Type B pancreatic cell (in vitro differentiated cells): ENCODE measurements at regions not wholly inside any gene's neighbourhood (a gene's known extent, or its start where the extent isn't known, plus 50 kb on each side); places are given as distances from the start of the nearest gene placed in this dataset.
A peak's percentile ranks its signal among the peaks of the same experiment; 100 is the strongest.

Source experiments
- DNase-seq: peaks from one replicate; pipeline ENCODE4 v3.0.0; 2021; ENCODE audit warnings: mixed read lengths; ENCODE audit not compliant: unreplicated experiment; ENCODE audit errors: extremely low spot score
- H3K27ac Mint-ChIP-seq: 2 replicates; pipeline ENCODE4 v1.8.0; 2021; ENCODE audit warnings: mild to moderate bottlenecking, mixed read lengths
- H3K27me3 Mint-ChIP-seq: 2 replicates; pipeline ENCODE4 v1.8.0; 2021; ENCODE audit warnings: mixed read lengths
- H3K36me3 Mint-ChIP-seq: 2 replicates; pipeline ENCODE4 v1.8.0; 2021; ENCODE audit warnings: mixed read lengths
- H3K4me1 Mint-ChIP-seq: one replicate; pipeline ENCODE4 v1.8.0; 2021; ENCODE audit warnings: mixed read lengths; ENCODE audit not compliant: unreplicated experiment
- H3K4me3 Mint-ChIP-seq: 2 replicates; pipeline ENCODE4 v1.8.0; 2021; ENCODE audit warnings: mild to moderate bottlenecking, mixed read lengths
- H3K9me3 Mint-ChIP-seq: 2 replicates; pipeline ENCODE4 v1.8.0; 2021; ENCODE audit warnings: mixed read lengths
- TF ChIP-seq, protein P1 (sequence below): fragments of 200-600 bp; sonication (generic); conservative IDR thresholded peaks from 2 replicates; pipeline ENCODE4 v1.5.0; 2021; ENCODE audit warnings: antibody characterized with exemption, mild to moderate bottlenecking

DNA sequence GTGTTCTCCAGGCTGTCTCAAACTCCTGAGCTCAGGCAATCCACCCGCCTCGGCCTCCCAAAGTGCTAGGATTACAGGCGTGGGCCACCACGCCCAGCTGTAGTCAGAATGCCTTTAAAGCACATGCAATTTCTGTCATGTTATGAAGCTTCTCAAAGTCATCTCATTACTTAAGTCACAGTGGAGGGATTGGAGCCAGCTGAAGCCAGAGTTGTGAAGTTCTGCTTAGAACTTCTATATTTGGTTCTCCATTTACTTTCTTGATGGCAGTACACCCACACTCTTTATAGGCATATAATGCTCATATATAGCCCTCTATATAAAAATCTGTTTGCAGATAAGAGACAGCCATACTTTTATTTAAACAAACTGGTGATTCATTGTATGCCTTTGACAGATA is 68.8 kb upstream of the CWC22 start:
- DNase-seq = no peak
- no peaks in the 10 kb centered on the region for H3K4me1 Mint-ChIP-seq
- no peak overlapping the region for H3K4me3 Mint-ChIP-seq
- no peak overlapping the region for H3K27ac Mint-ChIP-seq
- H3K9me3 Mint-ChIP-seq = peaks cover 5% of the 10 kb centered on the region
- no peaks in the 10 kb centered on the region for H3K36me3 Mint-ChIP-seq
- TF ChIP-seq, protein P1, sequence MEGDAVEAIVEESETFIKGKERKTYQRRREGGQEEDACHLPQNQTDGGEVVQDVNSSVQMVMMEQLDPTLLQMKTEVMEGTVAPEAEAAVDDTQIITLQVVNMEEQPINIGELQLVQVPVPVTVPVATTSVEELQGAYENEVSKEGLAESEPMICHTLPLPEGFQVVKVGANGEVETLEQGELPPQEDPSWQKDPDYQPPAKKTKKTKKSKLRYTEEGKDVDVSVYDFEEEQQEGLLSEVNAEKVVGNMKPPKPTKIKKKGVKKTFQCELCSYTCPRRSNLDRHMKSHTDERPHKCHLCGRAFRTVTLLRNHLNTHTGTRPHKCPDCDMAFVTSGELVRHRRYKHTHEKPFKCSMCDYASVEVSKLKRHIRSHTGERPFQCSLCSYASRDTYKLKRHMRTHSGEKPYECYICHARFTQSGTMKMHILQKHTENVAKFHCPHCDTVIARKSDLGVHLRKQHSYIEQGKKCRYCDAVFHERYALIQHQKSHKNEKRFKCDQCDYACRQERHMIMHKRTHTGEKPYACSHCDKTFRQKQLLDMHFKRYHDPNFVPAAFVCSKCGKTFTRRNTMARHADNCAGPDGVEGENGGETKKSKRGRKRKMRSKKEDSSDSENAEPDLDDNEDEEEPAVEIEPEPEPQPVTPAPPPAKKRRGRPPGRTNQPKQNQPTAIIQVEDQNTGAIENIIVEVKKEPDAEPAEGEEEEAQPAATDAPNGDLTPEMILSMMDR = no peak
- no peaks in the 10 kb centered on the region for H3K27me3 Mint-ChIP-seq

DNA sequence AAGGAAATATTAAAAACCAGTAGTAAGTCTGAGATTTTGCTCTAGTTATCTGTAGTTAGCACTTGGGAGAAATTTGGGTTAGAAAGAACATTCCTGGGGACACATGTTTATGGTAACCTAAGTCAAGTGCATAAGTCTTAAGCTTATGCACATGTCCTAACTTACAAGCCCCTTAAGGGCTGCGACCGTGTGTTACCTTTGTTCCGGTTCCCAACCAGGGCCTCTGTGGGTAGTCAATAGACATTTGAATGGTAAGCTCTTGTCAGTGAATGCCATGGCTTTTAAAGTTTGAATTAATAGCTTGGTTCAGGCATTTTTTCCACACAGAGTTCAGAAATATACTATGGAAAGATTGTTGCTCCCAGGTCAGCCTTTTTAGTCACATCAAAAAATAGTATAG is 64.7 kb upstream of the CWC22 start:
- peaks cover 5% of the 10 kb centered on the region for H3K9me3 Mint-ChIP-seq
- no peaks in the 10 kb centered on the region for H3K36me3 Mint-ChIP-seq
- H3K27ac Mint-ChIP-seq = no peak overlapping the region
- H3K4me3 Mint-ChIP-seq = no peak overlapping the region
- TF ChIP-seq, protein P1 = no peak
- DNase-seq = no peak
- H3K4me1 Mint-ChIP-seq = no peaks in the 10 kb centered on the region
- no peaks in the 10 kb centered on the region for H3K27me3 Mint-ChIP-seq

DNA sequence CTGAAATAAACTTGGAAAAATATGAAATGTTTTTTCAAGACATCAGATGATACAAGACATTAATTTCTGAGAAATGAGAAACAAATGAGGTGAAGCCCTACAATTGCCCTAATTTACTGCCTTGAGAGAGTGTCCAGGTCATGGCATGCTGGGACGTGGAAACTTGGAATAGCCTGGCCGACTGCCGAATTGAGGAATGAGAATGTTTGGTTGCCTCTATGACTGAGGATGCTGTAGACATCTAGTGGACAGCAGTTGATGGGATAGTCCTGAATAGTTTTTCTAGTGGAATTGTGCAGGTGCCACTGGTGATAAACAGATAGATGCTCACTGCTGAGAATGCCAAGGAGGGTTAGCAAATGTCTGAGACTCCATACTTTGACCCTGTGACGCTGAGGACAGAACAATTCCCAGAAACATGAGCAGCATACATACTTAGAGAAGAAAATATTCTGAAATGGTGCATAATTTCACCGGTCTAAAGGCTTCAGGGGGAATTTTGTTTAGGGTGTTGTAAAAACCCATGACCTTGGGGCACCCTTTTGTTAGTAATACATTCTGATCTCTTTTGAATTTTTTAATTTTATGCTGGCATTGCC is 56.5 kb upstream of the CWC22 start:
- no peak overlapping the region for H3K27ac Mint-ChIP-seq
- H3K4me3 Mint-ChIP-seq = no peak overlapping the region
- H3K9me3 Mint-ChIP-seq = no peaks in the 10 kb centered on the region
- H3K4me1 Mint-ChIP-seq = no peaks in the 10 kb centered on the region
- DNase-seq = no peak
- TF ChIP-seq, protein P1 = no peak
- no peaks in the 10 kb centered on the region for H3K27me3 Mint-ChIP-seq
- H3K36me3 Mint-ChIP-seq = no peaks in the 10 kb centered on the region

DNA sequence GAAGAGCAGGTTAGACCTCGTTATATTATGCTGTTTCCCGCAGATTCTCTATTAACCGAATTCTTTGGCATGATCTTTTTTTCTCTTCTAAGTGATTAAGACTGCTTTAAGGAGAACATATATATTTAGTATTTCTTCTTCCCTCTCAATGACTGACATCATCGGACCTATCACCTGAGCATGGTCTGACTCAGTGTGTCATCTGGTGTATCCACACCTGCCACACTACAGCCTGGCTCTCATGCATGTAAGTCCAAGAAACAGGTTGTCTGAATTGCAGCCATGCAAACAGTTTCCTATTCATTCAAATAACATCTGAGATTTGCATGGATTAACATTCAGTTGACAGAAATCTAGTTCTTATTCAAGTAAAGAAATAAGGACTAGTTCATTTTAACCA is 55.1 kb upstream of the CWC22 start:
- peaks cover under 1% of the 10 kb centered on the region for H3K9me3 Mint-ChIP-seq
- TF ChIP-seq, protein P1 = no peak
- no peak overlapping the region for H3K27ac Mint-ChIP-seq
- H3K27me3 Mint-ChIP-seq = no peaks in the 10 kb centered on the region
- peaks cover 1% of the 10 kb centered on the region for H3K4me1 Mint-ChIP-seq
- DNase-seq = no peak
- no peaks in the 10 kb centered on the region for H3K36me3 Mint-ChIP-seq
- no peak overlapping the region for H3K4me3 Mint-ChIP-seq

DNA sequence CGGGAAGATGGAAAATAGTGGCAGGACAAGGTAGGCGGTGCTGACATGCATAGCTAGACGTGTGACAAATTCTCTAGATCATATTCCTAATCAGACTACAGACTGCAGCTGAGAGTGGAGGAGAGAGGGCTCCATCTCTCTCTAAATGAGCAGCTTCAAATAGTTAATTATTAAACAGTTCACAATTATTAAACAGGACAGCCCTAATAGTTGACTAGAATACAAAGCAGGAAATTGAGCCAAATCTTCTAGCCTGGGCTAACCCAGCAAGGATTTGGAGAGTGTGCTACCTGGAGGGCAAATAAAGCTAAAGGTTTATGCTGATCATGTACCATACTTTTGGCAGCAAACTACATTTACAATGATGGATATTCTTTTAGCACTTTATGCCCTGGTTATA is 54.4 kb upstream of the CWC22 start:
- Mint-ChIP-seq H3K4me1 (peaks cover 8% of the 10 kb centered on the region), H3K36me3 (no peaks in the 10 kb centered on the region), H3K4me3 (no peak overlapping the region), H3K9me3 (peaks cover 5% of the 10 kb centered on the region), H3K27me3 (no peaks in the 10 kb centered on the region), H3K27ac (peak overlapping the region; percentile 62)
- DNase-seq = no peak
- TF ChIP-seq, protein P1 = no peak

DNA sequence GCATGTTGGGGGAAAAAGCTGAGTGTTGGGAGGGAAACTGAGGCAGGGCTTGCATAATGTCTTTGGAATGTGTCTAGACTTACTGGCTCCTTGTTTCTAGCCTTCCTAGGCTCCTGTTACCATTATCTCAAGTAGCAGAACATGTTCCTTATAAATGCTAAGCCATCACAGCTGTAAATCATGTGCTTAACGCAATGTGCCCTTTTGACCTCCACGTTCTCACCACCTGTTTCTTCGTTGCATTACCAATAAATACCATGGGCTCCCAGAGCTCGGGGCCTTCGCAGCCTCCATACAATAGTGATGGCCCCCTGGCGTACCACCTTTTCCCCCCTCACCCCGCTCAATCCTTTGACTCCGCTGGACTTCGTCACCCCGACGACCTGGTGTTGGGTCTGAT is 54.0 kb upstream of the CWC22 start:
- TF ChIP-seq, protein P1 = no peak
- H3K4me1 Mint-ChIP-seq = peaks cover 9% of the 10 kb centered on the region

More for the DNA sequence above, 54.0 kb upstream of the CWC22 start:
- no peak for DNase-seq
- H3K27ac Mint-ChIP-seq = peak overlapping the region; percentile 62
- peaks cover 5% of the 10 kb centered on the region for H3K9me3 Mint-ChIP-seq
- H3K4me3 Mint-ChIP-seq = no peak overlapping the region
- H3K27me3 Mint-ChIP-seq = no peaks in the 10 kb centered on the region
- no peaks in the 10 kb centered on the region for H3K36me3 Mint-ChIP-seq
